Heart right ventricle (tissue), 16 donors: ENCODE measurements at regions not wholly inside any gene's neighbourhood (a gene's known extent, or its start where the extent isn't known, plus 50 kb on each side); places are given as distances from the start of the nearest gene placed in this dataset.

Experiments used
- ATAC-seq, 8 donors: fragments of 200-7000 bp; cut with Tn5 transposase; one replicate each; pipeline ENCODE4 v1.9.1; 2020; ENCODE audit warnings: mild to moderate bottlenecking in 8 of 8, moderate library complexity in 8 of 8, moderate number of reproducible peaks in 1 of 8
- DNase-seq, 2 donors: peaks; one replicate each; pipeline ENCODE4 v3.0.0-alpha.2; 2020
- H3K27ac ChIP-seq, 10 donors: fragments of 200-600 bp; sonication (generic) in 2 of 10; one replicate each; pipeline versions ENCODE4 v1.5.0 to v1.8.0; 2020 to 2022; ENCODE audit warnings: mild to moderate bottlenecking in 3 of 10
- H3K27me3 ChIP-seq, 7 donors: fragments of 200-600 bp; one replicate each; pipeline ENCODE4 v1.8.0; 2021 to 2022; ENCODE audit warnings: mild to moderate bottlenecking in 2 of 7
- H3K36me3 ChIP-seq, 9 donors: fragments of 200-600 bp; sonication (generic) in 1 of 9; one replicate each; pipeline versions ENCODE4 v1.5.0 to v1.8.0; 2020 to 2022; ENCODE audit warnings: mild to moderate bottlenecking in 2 of 9
- H3K4me1 ChIP-seq, 9 donors: fragments of 200-600 bp; sonication (generic) in 1 of 9; one replicate each; pipeline versions ENCODE4 v1.5.0 to v1.8.0; 2020 to 2022; ENCODE audit warnings: mild to moderate bottlenecking in 4 of 9
- H3K4me3 ChIP-seq, 10 donors: fragments of 200-600 bp; sonication (generic) in 2 of 10; one replicate each; pipeline versions ENCODE4 v1.5.0 to v1.8.0; 2020 to 2022; ENCODE audit warnings: mild to moderate bottlenecking in 7 of 10, moderate library complexity in 2 of 10
- H3K9me3 ChIP-seq, 11 donors: fragments of 200-600 bp in 10 of 11; sonication (generic) in 2 of 11; one replicate each; pipeline versions ENCODE4 v1.5.0 to v1.8.0; 2013 to 2022; ENCODE audit warnings: mild to moderate bottlenecking in 2 of 11, control low read depth in 1 of 11, moderate library complexity in 1 of 11
- CTCF ChIP-seq, 9 donors: fragments of 200-600 bp; sonication (generic) in 2 of 9; IDR thresholded peaks; one replicate each; pipeline versions ENCODE4 v1.5.0 to v1.8.0; 2021 to 2022; ENCODE audit warnings: antibody characterized with exemption in 9 of 9, mild to moderate bottlenecking in 5 of 9, moderate library complexity in 1 of 9
- WGBS, 2 donors: extraction: QIAGEN DNeasy Blood & Tissue Kit; methylation state at CpG; one replicate each; pipeline ENCODE4 v1.1.7; 2013; ENCODE audit warnings: inconsistent platforms in 1 of 2; 5-methylcytosine and 5-hydroxymethylcytosine counted together
- intact Hi-C, 10 donors: fragments of 100-400 bp; cut with DNase I; formaldehyde crosslinking; loops; one replicate each; pipeline versions ENCODE4 v1.11.1 to v1.14.2; 2022
- donor health status: Arrhythmogenic right ventricular cardiomyopathy.
- donor health status: ischemic (EF 13 %, LVEDD 7.1; RV severe dilation, severe dysfunction).
- donor health status: healthy with polysubstance abuse.
- donor health status: DM: no; HTN: yes; CAD: no.
- donor health status: DM: no; HTN: no; CAD: no.
- donor health status: ischemic (EF 25% LVEDD 6.9; RV normal size, moderate dysfunction).
- donor health status: ischemic (EF 25% LVEDD 5.7; RV mildly dilated, moderate dysfunction).
- donor health status: healthy.
- donor health status: DM: yes; HTN: yes; CAD: no.
- donor health status: Ischemic cardiomyopathy.
- donor health status: ischemic (EF 35%, LVEDD 5.7; RV mildly dilated, moderate dysfunction).
- donor health status: nonischemic (EF 11% LVEDD 7.7; RV severe dilation, severe dysfunction).
- donor health status: DM: yes; HTN: yes; CAD: no.
- donor health status: PGD.
- donor health status: ischemic (EF 29% LVEDD 5.4; RV normal size, mild dysfunction).
- donor health status: nonischemic (EF 23%, LVEDD 6.1; RV moderate dilation, normal function).

GRCh38 chr14:65910108-65910786, 497.7 kb downstream of the FUT8 start:
- TF ChIP-seq CTCF (IDR thresholded peaks at IDR 0.05), result no peak

GRCh38 chr14:65915125-65915524, 502.6 kb downstream of the FUT8 start:
- ATAC-seq (no peak), DNase-seq (no peak)
- TF ChIP-seq CTCF (IDR thresholded peaks at IDR 0.05), result no peak
- Histone ChIP-seq H3K27ac (no peak overlapping the region), H3K9me3 (no peaks in the 10 kb centered on the region), H3K36me3 (no peaks in the 10 kb centered on the region), H3K4me3 (no peak overlapping the region), H3K27me3 (peaks cover 0 to 17% (median 3%) of the 10 kb centered on the region in 7 donors), H3K4me1 (no peaks in the 10 kb centered on the region)
- intact Hi-C loops, result no loop called here

More at GRCh38 chr14:65910108-65910786, 497.7 kb downstream of the FUT8 start:
- intact Hi-C loops, result no loop called here
- no peaks in the 10 kb centered on the region for H3K4me1 ChIP-seq
- H3K36me3 ChIP-seq, result no peaks in the 10 kb centered on the region
- H3K9me3 ChIP-seq, result no peaks in the 10 kb centered on the region
- no peak overlapping the region for H3K4me3 ChIP-seq
- no peak for ATAC-seq
- H3K27ac ChIP-seq, result no peak overlapping the region
- no peak for DNase-seq
- 61 to 64% methylated on average over 4 of the region's 4 CpGs for WGBS, 2 donors
- H3K27me3 ChIP-seq, result peaks cover 0 to 20% (median 3%) of the 10 kb centered on the region in 7 donors

GRCh38 chr14:65916055-65916454, 503.5 kb downstream of the FUT8 start:
- Histone ChIP-seq H3K9me3 (no peaks in the 10 kb centered on the region), H3K4me3 (no peak overlapping the region), H3K27me3 (peaks cover 0 to 23% (median 6%) of the 10 kb centered on the region in 7 donors), H3K27ac (no peak overlapping the region), H3K36me3 (no peaks in the 10 kb centered on the region), H3K4me1 (no peaks in the 10 kb centered on the region)
- WGBS, 2 donors, result 87 to 88% methylated on average over 2 of the region's 2 CpGs
- DNase-seq (no peak), ATAC-seq (no peak)
- no peak for TF ChIP-seq CTCF (IDR thresholded peaks at IDR 0.05)
- intact Hi-C loops, result no loop called here

- no peak overlapping the region for H3K27ac ChIP-seq
- no peaks in the 10 kb centered on the region for H3K4me1 ChIP-seq
- no peak for TF ChIP-seq CTCF (IDR thresholded peaks at IDR 0.05)
- no peak overlapping the region for H3K4me3 ChIP-seq
- ATAC-seq (no peak), DNase-seq (no peak)
- 69 to 76% methylated on average over 2 of the region's 2 CpGs for WGBS, 2 donors
- H3K36me3 ChIP-seq, result no peaks in the 10 kb centered on the region
- no peaks in the 10 kb centered on the region for H3K9me3 ChIP-seq
- peaks cover 0 to 40% (median 3%) of the 10 kb centered on the region in 7 donors for H3K27me3 ChIP-seq
- intact Hi-C loops, result no loop called here
Measured at GRCh38 chr14:65920996-65921395, 508.5 kb downstream of the FUT8 start.
